ENCODE measurements at regions not wholly inside any gene's neighbourhood (a gene's known extent, or its start where the extent isn't known, plus 50 kb on each side); places are given as distances from the start of the nearest gene placed in this dataset.

- no peak for DNase-seq (ENCODE audit: low read depth)
- H3K4me3 ChIP-seq (ENCODE audit: control insufficient read depth, low read depth, low read length) = no peak overlapping the region
- no peak for TF ChIP-seq CTCF (IDR thresholded peaks at IDR 0.05; ENCODE audit: control insufficient read depth, insufficient read depth, low read depth, low read length, missing control alignments)
These were observed 126.9 kb upstream of the NCK2 start for GRCh38 chr2:105617631-105618350.

- no peak for TF ChIP-seq CTCF (IDR thresholded peaks at IDR 0.05; ENCODE audit: control insufficient read depth, insufficient read depth, low read depth, low read length, missing control alignments)
- DNase-seq (ENCODE audit: low read depth) = no peak
- no peak overlapping the region for H3K4me3 ChIP-seq (ENCODE audit: control insufficient read depth, low read depth, low read length)
These were observed 129.4 kb upstream of the NCK2 start for GRCh38 chr2:105615305-105615704.

GRCh38 chr2:105611811-105612424 is 132.8 kb upstream of the NCK2 start:
- no peak for TF ChIP-seq CTCF (IDR thresholded peaks at IDR 0.05; ENCODE audit: control insufficient read depth, insufficient read depth, low read depth, low read length, missing control alignments)

GRCh38 chr2:105611333-105611637 is 133.4 kb upstream of the NCK2 start:
- no peak for DNase-seq (ENCODE audit: low read depth)
- no peak overlapping the region for H3K4me3 ChIP-seq (ENCODE audit: control insufficient read depth, low read depth, low read length)
- no peak for TF ChIP-seq CTCF (IDR thresholded peaks at IDR 0.05; ENCODE audit: control insufficient read depth, insufficient read depth, low read depth, low read length, missing control alignments)

More at GRCh38 chr2:105611811-105612424, 132.8 kb upstream of the NCK2 start:
- DNase-seq (ENCODE audit: low read depth) = no peak
- no peak overlapping the region for H3K4me3 ChIP-seq (ENCODE audit: control insufficient read depth, low read depth, low read length)

- DNase-seq (ENCODE audit: low read depth) = no peak
- H3K4me3 ChIP-seq (ENCODE audit: control insufficient read depth, low read depth, low read length) = no peak overlapping the region
- TF ChIP-seq CTCF (IDR thresholded peaks at IDR 0.05; ENCODE audit: control insufficient read depth, insufficient read depth, low read depth, low read length, missing control alignments) = no peak
These were observed 134.0 kb upstream of the NCK2 start for GRCh38 chr2:105610576-105611332.

GRCh38 chr2:105609746-105610402 is 134.8 kb upstream of the NCK2 start:
- DNase-seq (ENCODE audit: low read depth) = no peak
- no peak for TF ChIP-seq CTCF (IDR thresholded peaks at IDR 0.05; ENCODE audit: control insufficient read depth, insufficient read depth, low read depth, low read length, missing control alignments)
- no peak overlapping the region for H3K4me3 ChIP-seq (ENCODE audit: control insufficient read depth, low read depth, low read length)
